DMS153 (cell line): ENCODE measurements at regions not wholly inside any gene's neighbourhood (a gene's known extent, or its start where the extent isn't known, plus 50 kb on each side); places are given as distances from the start of the nearest gene placed in this dataset.
A peak's percentile ranks its signal among the peaks of the same experiment; 100 is the strongest.

ENCODE experiments used
- DNase-seq: peaks from one replicate; lab custom pipeline; 2025; lab: John Stamatoyannopoulos, UW

DNA sequence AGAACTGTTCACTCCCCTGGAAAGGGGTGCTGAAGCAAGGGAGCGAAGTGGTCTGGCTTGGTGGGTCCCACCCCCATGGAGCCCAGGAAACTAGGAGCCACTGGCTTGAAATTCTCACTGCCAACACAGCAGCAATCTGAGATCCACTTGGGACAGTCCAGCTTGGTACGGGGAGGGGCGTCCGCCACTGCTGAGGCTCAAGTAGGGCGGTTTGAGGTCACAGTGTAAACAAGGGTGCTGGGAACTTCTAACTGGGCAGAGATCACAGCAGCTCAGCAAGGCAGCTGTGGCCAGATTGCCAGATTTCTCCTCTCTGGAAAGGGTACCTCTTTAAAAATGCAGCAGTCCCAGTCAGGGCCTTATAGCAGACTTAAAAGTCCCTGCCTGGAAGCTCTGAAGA, 53.9 kb upstream of the GALNTL6 start:
- no peak for DNase-seq

DNA sequence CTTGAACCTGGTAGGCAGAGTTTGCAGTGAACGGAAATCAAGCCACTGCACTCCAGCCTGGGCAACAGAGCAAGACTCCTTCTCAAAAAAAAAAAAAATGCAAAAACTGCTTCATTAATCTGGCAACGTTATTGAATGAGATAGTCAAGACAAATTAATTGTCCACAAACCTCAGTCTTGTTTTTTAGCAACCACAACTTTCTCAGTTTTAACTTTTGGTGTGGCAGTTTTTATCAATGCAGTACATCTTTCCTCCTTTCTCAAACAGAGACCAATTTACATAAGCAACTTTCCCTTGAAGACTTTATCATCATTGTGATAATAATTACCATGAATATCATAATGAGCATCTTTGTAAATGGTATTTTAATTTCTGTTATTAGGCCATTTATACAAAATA, 61.7 kb upstream of the GALNTL6 start:
- no peak for DNase-seq

DNA sequence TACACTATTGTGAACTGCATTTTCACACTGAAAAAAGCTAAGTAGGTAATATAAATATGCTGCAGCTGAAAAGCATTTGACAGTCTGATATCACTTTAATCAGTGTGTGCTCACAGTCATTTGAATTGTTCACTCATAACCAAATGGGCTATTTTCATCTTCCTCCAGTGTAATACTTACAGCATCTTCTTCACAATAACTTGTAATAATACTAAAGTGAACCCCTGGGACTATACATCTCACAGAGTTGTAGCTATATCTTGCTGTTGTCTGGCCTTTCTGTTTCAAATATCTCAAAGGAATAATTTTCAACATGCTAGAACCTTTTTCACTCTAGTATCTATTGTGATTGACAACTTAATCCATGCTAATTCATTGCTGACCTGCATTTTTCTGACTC, 66.8 kb upstream of the GALNTL6 start:
- DNase-seq: no peak

DNA sequence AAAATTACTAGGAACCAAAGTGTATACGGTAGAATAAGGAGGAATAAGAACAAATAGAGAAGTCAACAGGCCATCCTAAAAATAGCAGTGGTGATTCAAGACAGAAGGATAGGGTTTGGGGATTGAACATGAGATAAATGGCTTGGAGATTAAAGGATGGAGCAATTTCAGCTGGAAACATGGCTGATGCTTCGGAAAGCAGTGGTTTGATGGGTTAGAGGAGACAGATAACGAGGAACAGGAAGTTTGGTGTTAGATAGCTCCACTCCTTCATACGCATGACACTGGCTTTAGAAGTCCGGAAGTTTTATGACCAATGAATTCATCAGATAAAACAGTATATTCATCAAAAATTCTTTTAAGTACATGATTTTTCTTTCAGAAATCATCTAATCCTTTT, 70.8 kb upstream of the GALNTL6 start:
- DNase-seq: no peak

DNA sequence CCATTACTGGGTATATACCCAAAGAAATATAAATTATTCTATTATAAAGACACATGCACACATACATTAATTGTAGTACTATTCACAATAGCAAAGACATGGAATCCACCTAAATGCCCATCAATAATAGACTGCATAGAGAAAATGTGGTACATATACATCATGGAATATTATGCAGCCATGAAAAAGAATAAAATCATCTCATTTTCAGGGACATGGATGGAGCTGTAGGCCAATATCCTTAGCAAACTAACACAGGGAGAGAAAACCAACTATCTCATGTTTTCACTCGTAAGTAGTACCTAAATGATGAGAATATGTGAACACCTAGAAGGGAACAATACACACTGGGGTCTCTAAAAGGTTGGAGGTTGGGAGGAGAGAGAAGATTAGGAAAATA, 86.0 kb upstream of the GALNTL6 start:
- DNase-seq: no peak

DNA sequence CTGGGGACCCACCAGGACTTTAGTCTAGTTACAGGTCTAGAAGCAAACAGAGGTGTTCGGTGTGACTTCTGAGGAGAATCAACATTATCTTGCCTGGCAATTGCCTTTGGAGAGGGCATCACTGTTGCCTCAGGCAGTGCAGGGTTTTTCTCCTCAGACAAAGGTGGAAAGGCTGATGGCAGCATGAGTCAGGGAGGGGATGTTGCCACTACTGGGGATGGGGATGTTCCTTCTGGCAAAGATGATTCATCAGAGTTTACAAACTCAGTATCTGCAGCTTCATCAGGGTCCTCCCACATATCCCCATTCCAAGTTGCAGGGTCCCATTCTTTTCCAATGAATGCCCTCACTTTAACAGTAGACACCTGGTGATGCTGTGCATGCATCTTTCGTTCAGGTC, 91.3 kb upstream of the GALNTL6 start:
- DNase-seq: no peak

DNA sequence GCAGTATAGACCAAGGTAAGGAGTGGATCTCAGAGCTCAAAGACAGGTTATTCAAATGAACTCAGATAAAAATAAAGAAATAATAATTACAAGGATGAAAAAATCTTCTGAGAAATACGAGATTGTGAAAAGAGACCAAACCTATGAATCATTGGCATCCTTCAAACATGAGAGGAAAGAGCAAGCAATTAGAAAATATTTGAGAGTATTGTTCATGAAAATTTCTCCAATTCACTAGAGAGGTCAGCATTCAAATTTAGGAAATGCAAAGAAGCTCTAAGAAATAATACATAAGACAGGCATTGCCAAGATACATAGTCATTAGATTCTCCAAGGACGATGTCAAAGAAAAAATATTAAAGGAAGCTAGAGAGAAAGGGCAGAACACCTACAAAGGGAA, 93.5 kb upstream of the GALNTL6 start:
- no peak for DNase-seq

DNA sequence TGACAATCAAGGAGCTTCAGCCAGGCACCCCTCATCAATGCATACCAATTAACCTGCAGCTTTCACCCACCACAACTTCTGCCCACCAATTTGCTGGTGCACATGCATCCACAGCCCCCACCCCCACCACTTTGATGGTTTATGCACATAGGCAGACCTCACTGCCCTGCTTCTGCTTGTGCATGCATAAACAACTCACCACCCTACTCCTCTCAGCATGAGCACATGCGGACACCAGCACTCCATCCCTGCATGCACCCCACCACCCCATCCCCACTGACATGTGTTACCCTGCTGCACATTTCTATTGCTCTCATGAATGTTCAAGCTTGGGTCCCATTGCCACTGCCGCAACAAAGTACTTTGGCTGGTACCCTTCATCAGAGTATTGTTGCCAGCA, 94.5 kb upstream of the GALNTL6 start:
- DNase-seq: no peak

DNA sequence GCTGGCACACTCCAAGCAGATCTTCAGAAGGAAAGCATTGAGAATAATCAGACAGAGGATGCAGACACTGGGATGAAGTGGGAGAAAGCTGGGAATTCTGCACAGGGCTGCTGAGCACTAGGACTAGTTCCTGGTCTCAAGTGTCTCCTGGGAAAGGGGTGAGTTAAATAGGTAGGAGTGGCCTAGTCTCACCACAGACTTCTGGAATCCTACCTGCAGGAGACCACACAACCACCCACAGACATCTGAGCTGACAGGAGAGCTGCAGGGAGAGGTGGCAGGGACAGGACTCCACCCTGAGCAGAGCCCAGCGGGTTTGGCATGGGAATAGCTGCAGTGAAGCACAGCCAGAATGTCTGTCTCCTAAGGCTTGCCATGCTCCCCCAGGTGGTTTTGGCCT, 95.1 kb upstream of the GALNTL6 start:
- no peak for DNase-seq

DNA sequence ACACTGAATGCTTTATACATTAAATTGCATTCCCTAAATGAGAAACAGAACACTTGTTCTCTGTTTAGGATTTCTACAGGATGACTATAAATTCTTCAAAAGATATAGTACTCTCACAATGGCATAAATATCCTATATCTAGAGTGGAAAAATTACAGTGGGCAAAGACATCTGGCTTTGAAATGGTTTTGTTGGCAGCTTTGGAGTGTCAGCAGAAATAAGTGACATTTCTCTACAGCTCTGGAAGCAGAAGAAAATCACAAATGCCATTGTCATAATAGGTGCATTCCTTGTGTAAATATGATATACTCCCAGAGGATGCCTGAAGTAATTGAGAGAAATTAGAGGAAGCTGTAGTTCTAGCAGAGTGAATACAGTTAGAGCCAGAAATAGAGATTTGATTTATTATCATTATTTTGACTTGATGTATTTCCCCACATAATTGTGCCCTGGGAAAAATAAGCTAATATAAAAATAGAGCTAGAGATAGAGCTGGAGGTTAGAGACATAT, 95.9 kb upstream of the GALNTL6 start:
- DNase-seq: no peak

DNA sequence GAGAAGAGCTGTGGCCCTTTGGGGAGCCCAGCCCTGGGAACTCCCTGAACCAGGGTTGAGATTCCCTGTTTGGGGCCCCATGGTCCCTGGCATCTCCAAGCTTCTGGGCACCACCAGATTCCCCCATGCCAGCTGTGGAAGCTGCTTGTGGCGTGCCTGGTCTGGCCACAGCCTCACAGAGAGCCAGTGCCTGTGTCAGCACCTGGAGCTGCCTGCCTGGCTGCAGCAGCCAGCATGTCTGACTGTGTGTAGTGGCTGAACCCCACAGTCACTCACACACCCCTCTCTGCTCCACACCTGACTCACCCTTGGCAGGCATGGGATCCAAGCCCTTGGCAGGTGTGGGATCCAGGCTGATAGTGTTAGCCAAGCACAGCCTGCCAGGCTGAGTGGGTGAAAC, 97.2 kb upstream of the GALNTL6 start:
- no peak for DNase-seq

DNA sequence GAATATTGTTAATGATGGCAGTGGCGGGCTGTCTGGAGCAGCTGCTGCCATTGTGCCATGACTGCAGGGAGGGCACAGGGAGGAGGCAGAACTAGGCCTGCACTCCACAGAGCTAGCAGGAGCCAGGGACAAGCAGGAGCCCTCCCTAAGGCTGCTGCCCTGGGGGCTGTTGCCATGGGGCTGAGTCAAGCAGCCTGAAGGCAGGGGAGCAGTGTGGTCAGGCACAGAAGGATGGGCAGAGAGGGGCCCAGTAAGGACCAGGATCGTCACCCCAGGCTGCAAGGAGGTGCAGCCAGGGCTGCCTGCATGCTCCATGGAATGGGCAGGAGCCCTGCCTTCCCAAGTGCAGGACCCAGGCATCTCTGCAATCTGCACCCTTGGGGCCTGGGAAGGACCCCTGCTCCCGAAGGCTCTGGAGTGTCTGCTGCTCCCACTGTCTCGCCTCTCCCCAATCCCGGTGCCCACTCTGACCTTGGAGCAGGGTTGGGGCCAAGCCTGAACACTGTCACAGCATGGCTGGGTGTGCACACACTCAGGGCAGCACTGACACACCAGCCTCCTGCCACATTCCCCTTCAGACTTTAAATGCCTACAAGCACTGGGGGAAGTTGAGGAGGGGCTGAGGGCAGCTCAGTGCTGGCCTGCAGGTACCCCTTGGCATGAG, 98.3 kb upstream of the GALNTL6 start:
- no peak for DNase-seq

DNA sequence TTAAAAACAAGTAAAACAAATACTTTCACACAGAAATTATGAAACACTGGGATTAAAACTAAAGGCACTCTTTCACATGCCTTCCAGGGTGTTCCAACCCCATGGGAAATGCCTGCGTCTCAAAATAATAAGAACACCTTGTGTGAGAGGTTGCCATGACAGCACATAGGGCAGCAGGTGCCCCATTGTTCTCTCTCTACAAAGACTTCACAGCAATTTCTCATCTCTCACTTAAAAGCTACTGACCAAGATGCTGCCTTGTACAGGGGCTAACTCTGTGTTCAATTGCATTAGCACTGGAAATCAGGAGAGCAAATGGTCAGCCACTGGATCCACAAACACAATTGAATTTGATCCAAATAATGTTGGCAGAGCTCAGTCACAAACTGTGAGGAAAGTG, 102.5 kb upstream of the GALNTL6 start:
- DNase-seq: no peak

DNA sequence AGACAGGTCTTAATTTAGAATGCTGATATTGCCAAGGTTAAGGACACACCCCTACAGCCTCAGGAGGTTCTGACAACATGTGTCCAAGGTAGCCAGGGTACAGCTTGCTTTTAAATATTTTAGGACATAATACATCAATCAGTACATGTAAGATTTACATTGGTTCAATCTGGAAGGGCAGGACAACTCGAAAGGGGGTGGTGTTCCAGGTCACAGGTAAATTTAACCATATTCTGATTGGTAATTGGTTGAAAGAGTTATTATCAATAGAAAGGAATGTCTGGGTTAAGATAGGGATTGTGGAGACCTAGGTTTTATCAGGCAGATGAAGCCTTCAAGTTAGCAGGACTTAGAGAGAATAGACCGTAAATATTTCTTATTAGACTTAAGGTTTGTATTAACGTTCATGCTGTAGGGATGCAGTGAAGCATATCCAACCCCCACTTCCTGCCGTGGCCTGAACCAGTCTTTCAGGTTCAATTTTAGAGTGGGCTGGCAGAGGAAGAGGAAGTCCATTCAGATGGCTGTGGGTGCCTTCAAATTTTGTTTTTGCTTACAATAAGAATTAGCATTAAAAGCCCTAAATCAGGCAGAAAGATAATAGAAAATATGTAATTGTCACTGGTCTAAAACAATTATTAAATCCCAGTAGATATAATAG, 136.5 kb upstream of the GALNTL6 start:
- DNase-seq: peak; percentile 19

DNA sequence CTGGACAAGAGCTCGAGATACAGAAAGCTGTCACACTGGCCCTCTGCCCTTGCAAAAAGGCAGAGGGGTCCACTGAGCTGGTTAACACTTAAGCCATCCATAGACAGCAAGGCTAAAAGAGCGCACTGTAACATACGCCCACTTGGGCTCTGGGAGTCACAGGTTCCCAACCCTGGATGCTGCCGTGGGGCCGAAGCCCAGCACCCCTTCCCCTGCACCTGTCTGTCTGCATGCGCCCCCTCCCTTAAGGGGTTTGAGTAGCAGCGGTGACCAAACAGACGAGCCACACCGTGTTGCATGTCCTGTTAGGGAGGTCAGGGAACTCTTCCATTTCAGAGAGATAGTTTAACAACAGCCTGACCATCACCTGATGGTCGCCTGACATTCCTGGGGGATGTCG, 138.4 kb upstream of the GALNTL6 start:
- DNase-seq: no peak

DNA sequence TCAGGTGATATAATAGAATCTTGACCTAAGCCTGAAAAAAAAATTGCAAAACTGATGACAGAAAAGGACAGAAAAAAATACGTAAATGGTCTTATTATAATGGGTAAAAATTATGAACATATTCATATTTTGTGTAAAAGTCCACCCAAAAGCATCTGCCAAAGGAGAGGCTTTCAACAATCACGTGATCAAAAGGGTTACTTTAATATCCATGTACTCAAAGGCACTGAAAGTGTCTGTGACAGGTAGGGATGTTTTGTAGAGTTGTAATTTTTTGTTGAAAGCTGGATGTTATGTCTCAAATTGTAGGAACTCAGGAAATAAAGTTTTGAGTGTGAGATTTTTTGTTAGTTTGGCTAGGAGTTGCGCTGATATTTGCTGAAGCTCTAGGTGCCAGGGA, 144.8 kb upstream of the GALNTL6 start:
- no peak for DNase-seq

DNA sequence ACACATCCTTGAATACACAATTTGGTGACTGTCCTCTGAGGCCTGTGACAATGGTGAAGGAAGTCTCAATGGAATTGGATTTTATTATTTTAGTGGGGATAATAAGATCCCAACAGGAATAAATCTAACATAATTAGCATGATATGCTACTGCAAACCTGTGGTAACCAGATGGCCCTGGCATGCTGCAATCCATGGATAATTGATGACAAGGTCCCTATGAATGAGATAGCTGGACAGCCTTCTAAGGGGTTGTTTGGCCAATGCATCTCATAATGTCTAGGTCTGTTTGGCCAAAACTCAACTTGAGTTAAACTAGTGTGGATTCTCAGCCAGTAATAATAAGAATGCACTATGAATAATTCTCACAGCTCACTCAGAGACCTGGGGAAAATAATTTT, 145.3 kb upstream of the GALNTL6 start:
- DNase-seq: no peak

DNA sequence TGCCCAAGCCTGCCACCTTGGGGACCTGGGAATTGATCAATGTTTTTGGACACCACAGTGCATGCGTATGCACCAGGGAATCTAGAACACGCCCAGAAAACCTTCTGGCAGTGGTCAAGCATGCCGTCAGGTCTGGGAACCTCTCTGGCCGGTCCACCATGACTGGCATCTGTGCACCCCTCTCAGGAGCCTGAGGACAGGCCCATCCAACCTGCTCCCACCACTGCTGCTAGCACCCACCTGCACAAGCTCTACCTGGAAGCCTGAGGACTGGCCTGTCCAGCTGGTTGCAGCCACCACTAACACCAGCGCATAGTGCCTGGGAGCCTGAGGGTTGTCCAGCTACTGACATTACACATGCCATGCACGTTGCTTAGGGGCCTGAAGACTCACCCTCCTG, 162.1 kb upstream of the GALNTL6 start:
- no peak for DNase-seq

DNA sequence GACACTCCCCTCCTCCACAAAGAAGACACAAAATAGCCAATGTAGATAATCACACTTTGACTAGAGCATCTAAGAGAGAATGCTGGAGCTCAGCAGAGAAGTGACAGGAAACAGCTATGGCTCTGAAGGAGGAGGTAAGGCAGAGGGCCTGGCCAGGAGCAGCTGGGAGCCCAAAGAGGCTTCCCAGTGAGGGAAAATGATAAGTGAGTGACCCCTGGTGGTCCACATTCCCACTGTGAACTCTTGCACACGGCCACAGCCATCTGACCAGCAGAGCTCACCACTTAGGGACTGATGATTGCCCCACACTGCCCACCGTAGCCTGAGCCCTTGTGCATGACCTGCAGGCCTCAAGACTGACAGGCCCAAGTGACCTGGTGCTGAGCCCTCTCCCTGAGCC, 162.7 kb upstream of the GALNTL6 start:
- DNase-seq: no peak

DNA sequence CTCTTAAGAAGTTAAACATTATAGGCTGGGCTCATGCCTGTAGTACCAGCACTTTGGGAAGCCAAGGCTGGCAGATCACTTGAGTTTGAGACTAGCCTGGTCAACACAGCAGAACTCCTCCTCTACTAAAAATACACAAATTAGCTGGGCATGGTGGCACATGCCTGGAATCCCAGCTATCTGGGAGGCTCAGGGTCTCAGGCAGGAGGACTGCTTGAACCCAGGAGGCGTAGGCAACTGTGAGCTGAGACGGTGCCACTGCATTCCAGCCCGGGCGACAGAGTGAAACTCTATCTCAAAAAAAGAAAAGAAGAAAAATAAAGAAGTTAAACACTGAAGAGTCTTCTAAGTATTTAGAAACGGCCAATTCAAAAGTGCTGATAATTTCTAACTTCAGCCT, 164.3 kb upstream of the GALNTL6 start:
- no peak for DNase-seq

DNA sequence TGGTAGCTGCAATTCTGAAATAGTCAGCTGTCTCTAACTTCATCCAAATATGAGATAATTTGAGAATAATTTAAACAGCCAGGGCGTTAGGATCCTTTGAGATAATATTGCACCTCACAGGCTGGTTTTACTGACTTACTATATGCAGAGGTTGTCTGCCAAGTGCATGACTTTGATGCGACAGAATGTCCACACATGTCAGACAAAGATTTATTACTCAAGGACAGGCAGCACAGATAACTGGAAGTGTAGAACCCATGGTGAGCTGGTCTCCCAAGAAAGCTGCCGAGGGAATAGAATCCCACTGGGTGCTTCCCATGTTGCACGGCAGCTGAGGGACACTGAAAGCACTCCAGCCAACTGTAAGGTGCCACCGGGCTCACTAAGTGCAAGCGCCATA, 166.2 kb upstream of the GALNTL6 start:
- no peak for DNase-seq

DNA sequence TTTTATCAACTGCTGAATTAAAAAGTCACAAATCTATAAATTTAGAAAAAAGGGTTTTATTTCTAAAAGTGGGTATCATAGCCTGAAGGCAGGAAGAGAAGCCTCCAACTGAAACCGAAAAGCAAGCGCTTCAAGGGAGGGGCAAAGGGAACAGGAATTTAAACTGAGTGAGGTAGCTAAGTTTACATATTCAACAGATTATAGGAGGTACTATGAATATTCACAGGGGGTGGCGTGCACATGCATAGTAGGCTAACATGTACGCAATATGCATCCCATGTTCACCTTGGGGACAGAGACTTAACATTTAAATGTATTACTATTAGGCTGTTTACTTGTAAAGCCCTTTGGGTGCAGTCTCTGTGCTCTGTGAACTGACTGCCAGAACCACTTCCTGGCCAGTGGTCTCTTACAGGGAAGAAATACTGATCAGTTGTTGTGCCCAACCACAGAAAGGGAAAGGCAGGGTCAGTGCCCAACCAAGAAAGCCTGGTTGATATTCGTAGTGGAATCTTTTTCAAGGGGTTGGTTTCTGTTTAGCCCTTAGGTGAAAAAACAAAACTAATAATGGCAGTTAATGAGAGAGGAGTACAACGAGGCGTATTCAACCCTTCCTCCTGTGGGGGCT, 168.7 kb upstream of the GALNTL6 start:
- DNase-seq: no peak

DNA sequence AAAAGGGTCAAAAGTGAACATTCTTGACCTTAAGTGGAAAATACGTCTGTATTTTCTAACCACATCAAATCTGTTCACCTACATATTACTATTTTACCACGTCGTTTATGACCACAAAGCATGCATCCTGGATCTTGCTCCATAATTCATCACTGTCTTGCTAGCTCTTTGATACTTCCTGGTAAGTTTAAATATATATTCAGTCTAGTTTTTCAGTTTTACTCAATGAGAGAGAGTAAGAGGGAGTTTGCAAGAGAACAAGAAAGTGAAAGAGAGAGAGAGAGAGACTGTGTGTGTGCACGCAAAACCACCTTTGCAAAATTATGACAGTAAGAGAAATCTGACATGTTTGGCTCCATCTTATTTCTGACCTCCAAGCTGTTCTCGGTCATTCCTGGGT, 173.7 kb upstream of the GALNTL6 start:
- DNase-seq: no peak

DNA sequence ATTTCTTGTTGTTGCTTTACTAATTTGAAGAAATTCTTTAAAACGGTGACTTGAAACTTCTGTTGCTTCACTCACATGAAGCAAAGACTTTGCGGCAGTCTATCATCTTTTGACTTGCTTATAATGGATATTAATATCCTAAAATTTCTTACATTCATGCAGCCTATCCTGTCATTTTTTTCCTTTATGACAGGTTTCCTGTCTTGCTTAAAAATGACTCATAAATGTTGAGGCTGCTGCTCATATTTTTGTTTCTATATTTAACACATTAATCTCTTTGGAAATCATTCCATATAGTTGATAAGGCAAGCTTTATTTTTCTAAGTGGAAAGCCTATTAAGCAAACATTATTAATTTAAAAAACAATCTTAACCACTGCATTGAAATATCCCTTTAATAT, 176.6 kb upstream of the GALNTL6 start:
- no peak for DNase-seq
